Mesendoderm (in vitro differentiated cells): ENCODE measurements at regions not wholly inside any gene's neighbourhood (a gene's known extent, or its start where the extent isn't known, plus 50 kb on each side); places are given as distances from the start of the nearest gene placed in this dataset.
"Not testable (repeated sequence)": the region's sequence is repeated elsewhere in the genome, so short reads cannot be mapped to it uniquely, and the experiment has no call there.

ENCODE experiments used
- DNase-seq: peaks from one replicate; pipeline ENCODE4 v3.0.0; 2013
- H2AK5ac ChIP-seq: 2 replicates; pipeline ENCODE4 v1.6.1; 2013; ENCODE audit warnings: low read length, inconsistent platforms
- H2BK120ac ChIP-seq: 2 replicates; pipeline ENCODE4 v1.6.1; 2013; ENCODE audit warnings: low read depth, mild to moderate bottlenecking, low read length, moderate library complexity, mixed read lengths
- H2BK15ac ChIP-seq: replicated peaks from 2 replicates; pipeline ENCODE4 v1.6.1; 2013; ENCODE audit warnings: low read depth, mild to moderate bottlenecking, moderate library complexity
- H2BK5ac ChIP-seq: 2 replicates; pipeline ENCODE4 v1.6.1; 2013; ENCODE audit warnings: low read length, inconsistent platforms
- H3K18ac ChIP-seq: 2 replicates; pipeline ENCODE4 v1.6.1; 2013; ENCODE audit warnings: mild to moderate bottlenecking, low read length, mixed read lengths
- H3K23ac ChIP-seq: one replicate; pipeline ENCODE4 v1.6.1; 2013; ENCODE audit warnings: low read length
- H3K27ac ChIP-seq: 2 replicates; pipeline ENCODE4 v1.5.1; 2013; ENCODE audit warnings: low read depth, mild to moderate bottlenecking, inconsistent platforms, low read length, moderate library complexity
- H3K27me3 ChIP-seq: 2 replicates; pipeline ENCODE4 v1.6.1; 2013; ENCODE audit warnings: low read length, control low read depth, mild to moderate bottlenecking, inconsistent platforms; ENCODE audit not compliant: insufficient read depth, poor library complexity
- H3K36me3 ChIP-seq: 2 replicates; pipeline ENCODE4 v1.6.1; 2013; ENCODE audit warnings: low read length, inconsistent platforms; ENCODE audit not compliant: control insufficient read depth, insufficient read depth
- H3K4ac ChIP-seq: one replicate; pipeline ENCODE4 v1.6.1; 2013; ENCODE audit warnings: low read depth, mild to moderate bottlenecking, low read length, moderate library complexity
- H3K4me1 ChIP-seq: 2 replicates; pipeline ENCODE4 v1.6.1; 2013; ENCODE audit warnings: low read depth, low read length, inconsistent platforms; ENCODE audit not compliant: control insufficient read depth
- H3K4me2 ChIP-seq: 2 replicates; pipeline ENCODE4 v1.6.1; 2013; ENCODE audit warnings: low read length
- H3K4me3 ChIP-seq: 2 replicates; pipeline ENCODE4 v1.5.1; 2013; ENCODE audit warnings: mild to moderate bottlenecking, low read length
- H3K56ac ChIP-seq: one replicate; pipeline ENCODE4 v1.6.1; 2013; ENCODE audit warnings: low read length
- H3K79me1 ChIP-seq: 2 replicates; pipeline ENCODE4 v1.6.1; 2013; ENCODE audit warnings: low read length, inconsistent platforms
- H3K79me2 ChIP-seq: 2 replicates; pipeline ENCODE4 v1.6.1; 2013; ENCODE audit warnings: mild to moderate bottlenecking, low read length; ENCODE audit not compliant: control insufficient read depth, insufficient read depth
- H3K9ac ChIP-seq: 2 replicates; pipeline ENCODE4 v1.6.1; 2013; ENCODE audit warnings: low read length, inconsistent platforms
- H4K5ac ChIP-seq: one replicate; pipeline ENCODE4 v1.6.1; 2013; ENCODE audit warnings: low read length
- H4K8ac ChIP-seq: one replicate; pipeline ENCODE4 v1.6.1; 2013; ENCODE audit warnings: low read depth, mild to moderate bottlenecking, control low read depth, low read length, moderate library complexity
- WGBS: extraction: QIAGEN DNeasy Blood & Tissue Kit; methylation state at CpG from one replicate; pipeline ENCODE4 v1.1.7; 2013; ENCODE audit warnings: low lambda C conversion rate, missing lambda C conversion rate; ENCODE audit not compliant: insufficient coverage; ENCODE audit errors: extremely low coverage; 5-methylcytosine and 5-hydroxymethylcytosine counted together

DNA sequence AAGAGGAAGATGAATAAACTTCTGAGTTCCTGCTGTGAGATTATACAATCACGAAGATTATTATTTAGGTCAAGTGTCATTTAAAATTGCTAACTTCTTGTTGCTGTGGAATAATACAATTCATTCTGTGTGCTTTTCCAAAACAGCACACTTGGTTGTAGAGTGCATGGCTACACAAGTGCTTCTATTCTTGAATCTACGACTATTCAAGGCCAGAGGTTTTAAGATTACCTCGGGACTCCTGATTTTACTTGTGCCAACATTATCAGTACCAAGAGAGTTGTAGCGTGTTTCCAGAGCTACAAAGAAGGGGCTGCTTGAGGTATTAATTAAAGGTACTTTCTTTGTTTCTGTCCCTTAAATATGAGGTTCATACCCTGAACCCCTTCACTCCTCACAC is 234.0 kb upstream of the PCDH9 start:
- Histone ChIP-seq H3K4me1 (no peaks in the 10 kb centered on the region), H2AK5ac (no peak overlapping the region), H3K36me3 (no peaks in the 10 kb centered on the region), H2BK5ac (no peak overlapping the region), H3K18ac (no peak overlapping the region), H2BK15ac (no peak overlapping the region), H3K9ac (no peak overlapping the region), H3K4me3 (no peak overlapping the region), H2BK120ac (no peak overlapping the region), H4K5ac (no peak overlapping the region), H3K56ac (no peak overlapping the region), H3K79me2 (no peaks in the 10 kb centered on the region), H3K27me3 (no peaks in the 10 kb centered on the region), H3K4me2 (no peak overlapping the region), H3K79me1 (no peaks in the 10 kb centered on the region), H3K23ac (no peak overlapping the region), H4K8ac (no peak overlapping the region), H3K27ac (no peak overlapping the region), H3K4ac (no peak overlapping the region)
- WGBS: no CpG with 5 or more reads among the region's 4 CpGs
- DNase-seq: no peak

DNA sequence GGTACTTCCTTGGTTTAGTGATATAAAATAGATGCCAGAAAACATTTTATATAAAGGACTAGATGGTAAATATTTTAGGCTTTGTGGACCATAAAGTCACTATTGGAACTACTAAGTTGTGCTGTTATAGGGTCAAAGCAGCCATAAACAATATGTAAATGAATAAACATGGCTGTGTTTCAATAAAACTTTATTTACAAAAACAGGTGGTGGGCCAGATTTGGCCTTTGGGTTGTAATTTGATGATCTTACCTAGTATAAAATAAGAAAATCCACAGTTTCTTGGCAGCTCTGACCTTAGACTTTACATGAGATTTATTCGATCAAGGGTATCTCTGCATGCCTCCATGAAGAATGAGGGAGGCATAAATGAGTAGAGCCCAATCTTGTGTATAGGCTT is 232.0 kb upstream of the PCDH9 start:
- H3K4ac ChIP-seq: no peak overlapping the region
- no peak overlapping the region for H4K8ac ChIP-seq
- H3K36me3 ChIP-seq: no peaks in the 10 kb centered on the region
- no peak overlapping the region for H3K56ac ChIP-seq
- H3K9ac ChIP-seq: no peak overlapping the region
- no peaks in the 10 kb centered on the region for H3K27me3 ChIP-seq
- no peak overlapping the region for H3K23ac ChIP-seq
- no peak for DNase-seq
- H2BK5ac ChIP-seq: no peak overlapping the region
- no CpG with 5 or more reads among the region's 1 CpG for WGBS
- H3K27ac ChIP-seq: no peak overlapping the region
- H3K79me2 ChIP-seq: no peaks in the 10 kb centered on the region
- no peak overlapping the region for H4K5ac ChIP-seq
- H2AK5ac ChIP-seq: no peak overlapping the region
- no peak overlapping the region for H2BK15ac ChIP-seq
- no peaks in the 10 kb centered on the region for H3K79me1 ChIP-seq
- no peak overlapping the region for H3K4me3 ChIP-seq
- H3K18ac ChIP-seq: no peak overlapping the region
- H3K4me2 ChIP-seq: no peak overlapping the region
- H2BK120ac ChIP-seq: no peak overlapping the region
- no peaks in the 10 kb centered on the region for H3K4me1 ChIP-seq

DNA sequence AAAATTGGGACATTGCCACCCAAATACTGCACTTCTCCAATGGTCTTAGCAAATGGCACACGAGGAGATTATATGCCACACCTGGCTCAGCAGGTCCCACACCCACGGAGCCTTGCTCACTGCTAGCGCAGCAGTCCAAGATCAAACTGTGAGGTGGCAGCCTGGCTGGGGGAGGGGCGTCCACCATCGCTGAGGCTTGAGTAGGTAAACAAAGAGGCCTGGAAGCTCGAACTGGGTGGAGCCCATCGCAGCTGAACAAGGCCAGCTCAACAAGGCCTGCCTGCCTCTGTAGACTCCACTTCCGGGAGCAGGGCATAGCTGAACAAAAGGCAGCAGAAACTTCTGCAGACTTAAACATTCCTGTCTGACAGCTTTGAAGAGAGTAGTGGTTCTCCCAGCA is 222.4 kb upstream of the PCDH9 start:
- H3K4me1 ChIP-seq, H3K4ac ChIP-seq, H3K4me2 ChIP-seq, H3K36me3 ChIP-seq, H2BK120ac ChIP-seq, H2AK5ac ChIP-seq, H4K5ac ChIP-seq, H3K27me3 ChIP-seq, H4K8ac ChIP-seq, H3K18ac ChIP-seq, H3K23ac ChIP-seq, H3K27ac ChIP-seq, H3K79me1 ChIP-seq, H3K4me3 ChIP-seq, DNase-seq, H2BK15ac ChIP-seq, H3K56ac ChIP-seq, H2BK5ac ChIP-seq, H3K79me2 ChIP-seq, H3K9ac ChIP-seq: not testable (repeated sequence)
- no CpG with 5 or more reads among the region's 8 CpGs for WGBS

DNA sequence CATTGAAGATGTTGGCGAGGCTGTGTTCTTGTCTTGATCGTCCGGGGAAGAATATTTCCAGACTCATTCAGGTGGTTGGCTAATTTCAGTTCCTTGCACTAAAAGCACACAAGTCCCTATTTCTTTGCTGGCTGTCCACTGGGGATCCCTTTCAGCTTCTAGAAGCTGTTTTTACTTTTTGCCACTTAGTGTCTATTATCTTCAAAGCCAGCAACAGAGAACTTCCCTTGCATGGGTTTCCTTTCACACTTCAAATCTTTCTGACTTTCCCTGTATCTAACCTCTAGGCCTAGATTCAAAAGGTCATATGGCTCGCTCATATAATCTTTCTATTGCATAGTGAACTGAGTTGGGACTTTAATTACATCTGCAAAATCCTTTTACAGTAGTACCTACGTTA is 215.3 kb upstream of the PCDH9 start:
- H3K79me1 ChIP-seq: no peaks in the 10 kb centered on the region
- H3K4me3 ChIP-seq: no peak overlapping the region
- no peak overlapping the region for H3K23ac ChIP-seq
- no peak overlapping the region for H4K8ac ChIP-seq
- no peak overlapping the region for H3K9ac ChIP-seq
- no peak overlapping the region for H3K4ac ChIP-seq
- DNase-seq: no peak
- H3K4me1 ChIP-seq: no peaks in the 10 kb centered on the region
- no peaks in the 10 kb centered on the region for H3K36me3 ChIP-seq
- H2AK5ac ChIP-seq: no peak overlapping the region
- no peak overlapping the region for H3K18ac ChIP-seq
- H3K27me3 ChIP-seq: no peaks in the 10 kb centered on the region
- H3K56ac ChIP-seq: no peak overlapping the region
- H3K27ac ChIP-seq: no peak overlapping the region
- H3K4me2 ChIP-seq: no peak overlapping the region
- H3K79me2 ChIP-seq: no peaks in the 10 kb centered on the region
- no peak overlapping the region for H2BK120ac ChIP-seq
- WGBS: no CpG with 5 or more reads among the region's 5 CpGs
- H2BK5ac ChIP-seq: no peak overlapping the region
- no peak overlapping the region for H2BK15ac ChIP-seq
- H4K5ac ChIP-seq: no peak overlapping the region

DNA sequence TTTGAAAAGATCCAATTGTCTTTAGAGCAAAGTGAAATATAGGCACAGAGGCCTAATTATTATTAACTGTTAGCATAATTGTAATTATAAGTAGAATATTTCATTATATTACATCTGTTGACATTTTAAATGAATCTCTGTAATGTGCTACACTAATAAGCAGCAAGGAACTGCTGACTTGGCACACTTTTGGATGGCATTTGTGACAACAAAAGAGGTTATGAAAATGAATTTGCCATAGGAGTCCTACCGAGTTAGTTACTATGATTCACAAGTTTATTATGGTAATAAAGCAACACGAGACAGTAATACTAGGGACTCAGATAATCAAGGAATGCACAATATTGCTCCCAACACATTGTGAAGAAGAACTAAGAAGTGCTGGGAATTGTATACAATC is 213.8 kb upstream of the PCDH9 start:
- Histone ChIP-seq H4K5ac (no peak overlapping the region), H3K56ac (no peak overlapping the region), H3K4me3 (no peak overlapping the region), H3K27me3 (no peaks in the 10 kb centered on the region), H3K4me1 (no peaks in the 10 kb centered on the region), H2AK5ac (no peak overlapping the region), H2BK120ac (no peak overlapping the region), H3K23ac (no peak overlapping the region), H2BK15ac (no peak overlapping the region), H3K79me2 (no peaks in the 10 kb centered on the region), H3K36me3 (no peaks in the 10 kb centered on the region), H3K27ac (no peak overlapping the region), H4K8ac (no peak overlapping the region), H3K9ac (no peak overlapping the region), H3K79me1 (no peaks in the 10 kb centered on the region), H3K18ac (no peak overlapping the region), H2BK5ac (no peak overlapping the region), H3K4me2 (no peak overlapping the region), H3K4ac (no peak overlapping the region)
- no CpG with 5 or more reads among the region's 2 CpGs for WGBS
- no peak for DNase-seq

DNA sequence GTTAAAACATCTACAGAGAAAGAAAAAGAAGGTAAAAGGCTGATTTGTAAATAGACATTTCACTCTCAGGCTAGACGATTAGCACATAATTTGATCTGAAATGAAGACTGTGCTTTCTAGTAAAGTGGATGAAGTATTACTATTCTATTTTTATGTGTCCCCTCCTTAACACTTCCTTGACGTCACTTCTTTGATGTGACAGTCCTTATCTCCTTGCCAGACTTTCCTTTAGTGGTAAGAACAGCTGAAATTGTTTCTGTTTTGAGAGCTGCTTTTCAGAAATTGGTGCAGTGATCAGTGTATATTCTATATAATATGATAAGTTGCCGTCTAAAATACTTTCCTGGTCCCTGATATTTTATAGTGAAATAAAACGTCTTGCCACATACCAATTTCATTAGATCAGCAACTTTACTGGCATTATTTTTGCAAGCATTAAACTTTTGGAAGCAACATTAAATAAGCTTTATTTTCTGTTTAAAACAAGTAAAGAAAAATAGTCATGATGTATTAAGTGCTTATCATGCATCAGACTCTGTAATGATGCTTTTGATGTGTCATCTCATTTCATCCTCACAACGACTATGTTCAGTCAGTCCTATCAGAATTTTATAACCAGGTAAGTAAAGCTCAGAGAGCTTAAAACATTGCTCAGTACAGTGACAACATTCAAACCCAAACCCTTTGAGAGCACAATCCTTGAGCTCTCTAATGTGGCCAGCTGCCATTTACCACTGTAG is 210.3 kb upstream of the PCDH9 start:
- H3K27ac ChIP-seq: no peak overlapping the region
- DNase-seq: no peak
- no peaks in the 10 kb centered on the region for H3K27me3 ChIP-seq
- H4K5ac ChIP-seq: no peak overlapping the region
- no peak overlapping the region for H3K4me3 ChIP-seq
- no peak overlapping the region for H2AK5ac ChIP-seq
- H2BK15ac ChIP-seq: no peak overlapping the region
- H3K4me1 ChIP-seq: no peaks in the 10 kb centered on the region
- no peak overlapping the region for H3K18ac ChIP-seq
- no peaks in the 10 kb centered on the region for H3K79me2 ChIP-seq
- H4K8ac ChIP-seq: no peak overlapping the region
- no peak overlapping the region for H2BK120ac ChIP-seq
- H3K4me2 ChIP-seq: no peak overlapping the region
- no peaks in the 10 kb centered on the region for H3K36me3 ChIP-seq
- H3K9ac ChIP-seq: no peak overlapping the region
- no peak overlapping the region for H3K4ac ChIP-seq
- WGBS: no CpG with 5 or more reads among the region's 5 CpGs
- H2BK5ac ChIP-seq: no peak overlapping the region
- no peaks in the 10 kb centered on the region for H3K79me1 ChIP-seq
- H3K23ac ChIP-seq: no peak overlapping the region
- no peak overlapping the region for H3K56ac ChIP-seq
